Inflammatory macrophage (primary cell): ENCODE measurements at regions not wholly inside any gene's neighbourhood (a gene's known extent, or its start where the extent isn't known, plus 50 kb on each side); places are given as distances from the start of the nearest gene placed in this dataset.
"Not testable (repeated sequence)": the region's sequence is repeated elsewhere in the genome, so short reads cannot be mapped to it uniquely, and the experiment has no call there.

Experiments used
- DNase-seq, 2 donors: peaks; one replicate each; pipeline ENCODE4 v3.0.0-alpha.2; 2020 to 2022

GRCh38 chr17:72370819-72371218, 250.0 kb downstream of the SOX9 start:
- DNase-seq: no peak

GRCh38 chr17:72372185-72372584, 251.4 kb downstream of the SOX9 start:
- DNase-seq: no peak

GRCh38 chr17:72373910-72374741, 253.3 kb downstream of the SOX9 start:
- no peak for DNase-seq

- no peak for DNase-seq
Observed at GRCh38 chr17:72376526-72377345, 255.9 kb downstream of the SOX9 start.

- DNase-seq: no peak
Observed at GRCh38 chr17:72378414-72379390, 257.9 kb downstream of the SOX9 start.

- DNase-seq: no peak
Observed at GRCh38 chr17:72379516-72379915, 258.7 kb downstream of the SOX9 start.

GRCh38 chr17:72380120-72380519, 259.3 kb downstream of the SOX9 start:
- no peak for DNase-seq

- no peak for DNase-seq
Observed at GRCh38 chr17:72380737-72381136, 259.9 kb downstream of the SOX9 start.

GRCh38 chr17:72381597-72382397, 261.0 kb downstream of the SOX9 start:
- no peak for DNase-seq

- no peak for DNase-seq
Observed at GRCh38 chr17:72382971-72383722, 262.3 kb downstream of the SOX9 start.

GRCh38 chr17:72385475-72385874, 264.7 kb downstream of the SOX9 start:
- no peak for DNase-seq

- not testable (repeated sequence) for DNase-seq
Observed at GRCh38 chr17:72386173-72386572, 265.4 kb downstream of the SOX9 start.

GRCh38 chr17:72386619-72387237, 265.9 kb downstream of the SOX9 start:
- no peak for DNase-seq

- DNase-seq: no peak
Observed at GRCh38 chr17:72387487-72387886, 266.7 kb downstream of the SOX9 start.

GRCh38 chr17:72387969-72388368, 267.1 kb downstream of the SOX9 start:
- no peak for DNase-seq

- DNase-seq: no peak
Observed at GRCh38 chr17:72388765-72389473, 268.1 kb downstream of the SOX9 start.

GRCh38 chr17:72390675-72391508, 270.1 kb downstream of the SOX9 start:
- DNase-seq: no peak

- DNase-seq: no peak
Observed at GRCh38 chr17:72392056-72393010, 271.5 kb downstream of the SOX9 start.
